SK-N-SH (cell line): ENCODE measurements at regions not wholly inside any gene's neighbourhood (a gene's known extent, or its start where the extent isn't known, plus 50 kb on each side); places are given as distances from the start of the nearest gene placed in this dataset.

Experiments
- EP300 ChIP-seq, 2 experiments: IDR thresholded peaks; 2 replicates each; pipeline versions ENCODE4 v1.4.0 to v1.6.1; 2012; ENCODE audit warnings: borderline replicate concordance in 1 of 2, low read depth in 1 of 2, low read length in 1 of 2
- TF ChIP-seq, protein P1 (sequence below): IDR thresholded peaks from 2 replicates; pipeline ENCODE4 v1.6.1; 2012; ENCODE audit warnings: mild to moderate bottlenecking, low read depth, low read length, moderate library complexity
- TF ChIP-seq, protein P2 (sequence below): fragments of 200-600 bp; sonication (generic); IDR thresholded peaks from 2 replicates; pipeline ENCODE4 v1.6.1; 2017; ENCODE audit warnings: antibody characterized with exemption, mild to moderate bottlenecking, moderate library complexity

- TF ChIP-seq, protein P1, sequence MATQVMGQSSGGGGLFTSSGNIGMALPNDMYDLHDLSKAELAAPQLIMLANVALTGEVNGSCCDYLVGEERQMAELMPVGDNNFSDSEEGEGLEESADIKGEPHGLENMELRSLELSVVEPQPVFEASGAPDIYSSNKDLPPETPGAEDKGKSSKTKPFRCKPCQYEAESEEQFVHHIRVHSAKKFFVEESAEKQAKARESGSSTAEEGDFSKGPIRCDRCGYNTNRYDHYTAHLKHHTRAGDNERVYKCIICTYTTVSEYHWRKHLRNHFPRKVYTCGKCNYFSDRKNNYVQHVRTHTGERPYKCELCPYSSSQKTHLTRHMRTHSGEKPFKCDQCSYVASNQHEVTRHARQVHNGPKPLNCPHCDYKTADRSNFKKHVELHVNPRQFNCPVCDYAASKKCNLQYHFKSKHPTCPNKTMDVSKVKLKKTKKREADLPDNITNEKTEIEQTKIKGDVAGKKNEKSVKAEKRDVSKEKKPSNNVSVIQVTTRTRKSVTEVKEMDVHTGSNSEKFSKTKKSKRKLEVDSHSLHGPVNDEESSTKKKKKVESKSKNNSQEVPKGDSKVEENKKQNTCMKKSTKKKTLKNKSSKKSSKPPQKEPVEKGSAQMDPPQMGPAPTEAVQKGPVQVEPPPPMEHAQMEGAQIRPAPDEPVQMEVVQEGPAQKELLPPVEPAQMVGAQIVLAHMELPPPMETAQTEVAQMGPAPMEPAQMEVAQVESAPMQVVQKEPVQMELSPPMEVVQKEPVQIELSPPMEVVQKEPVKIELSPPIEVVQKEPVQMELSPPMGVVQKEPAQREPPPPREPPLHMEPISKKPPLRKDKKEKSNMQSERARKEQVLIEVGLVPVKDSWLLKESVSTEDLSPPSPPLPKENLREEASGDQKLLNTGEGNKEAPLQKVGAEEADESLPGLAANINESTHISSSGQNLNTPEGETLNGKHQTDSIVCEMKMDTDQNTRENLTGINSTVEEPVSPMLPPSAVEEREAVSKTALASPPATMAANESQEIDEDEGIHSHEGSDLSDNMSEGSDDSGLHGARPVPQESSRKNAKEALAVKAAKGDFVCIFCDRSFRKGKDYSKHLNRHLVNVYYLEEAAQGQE: no peak
- no peak for TF ChIP-seq EP300 (IDR thresholded peaks at IDR 0.05; ENCODE audit: borderline replicate concordance in 1 of 2, low read depth in 1 of 2, low read length in 1 of 2)
- TF ChIP-seq, protein P2, sequence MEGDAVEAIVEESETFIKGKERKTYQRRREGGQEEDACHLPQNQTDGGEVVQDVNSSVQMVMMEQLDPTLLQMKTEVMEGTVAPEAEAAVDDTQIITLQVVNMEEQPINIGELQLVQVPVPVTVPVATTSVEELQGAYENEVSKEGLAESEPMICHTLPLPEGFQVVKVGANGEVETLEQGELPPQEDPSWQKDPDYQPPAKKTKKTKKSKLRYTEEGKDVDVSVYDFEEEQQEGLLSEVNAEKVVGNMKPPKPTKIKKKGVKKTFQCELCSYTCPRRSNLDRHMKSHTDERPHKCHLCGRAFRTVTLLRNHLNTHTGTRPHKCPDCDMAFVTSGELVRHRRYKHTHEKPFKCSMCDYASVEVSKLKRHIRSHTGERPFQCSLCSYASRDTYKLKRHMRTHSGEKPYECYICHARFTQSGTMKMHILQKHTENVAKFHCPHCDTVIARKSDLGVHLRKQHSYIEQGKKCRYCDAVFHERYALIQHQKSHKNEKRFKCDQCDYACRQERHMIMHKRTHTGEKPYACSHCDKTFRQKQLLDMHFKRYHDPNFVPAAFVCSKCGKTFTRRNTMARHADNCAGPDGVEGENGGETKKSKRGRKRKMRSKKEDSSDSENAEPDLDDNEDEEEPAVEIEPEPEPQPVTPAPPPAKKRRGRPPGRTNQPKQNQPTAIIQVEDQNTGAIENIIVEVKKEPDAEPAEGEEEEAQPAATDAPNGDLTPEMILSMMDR: no peak
These were observed 801.9 kb downstream of the ANKRD7 start for GRCh38 chr7:119026391-119026790.
